Mesenchymal stem cell (in vitro differentiated cells and primary cell): ENCODE measurements at regions not wholly inside any gene's neighbourhood (a gene's known extent, or its start where the extent isn't known, plus 50 kb on each side); places are given as distances from the start of the nearest gene placed in this dataset.

Experiments used
- DNase-seq: peaks from one replicate; pipeline ENCODE4 v3.0.0-alpha.2; 2013
- H2AFZ ChIP-seq: one replicate; pipeline ENCODE4 v1.6.1; 2013; ENCODE audit warnings: low read depth, mild to moderate bottlenecking, control low read depth, inconsistent platforms, low read length, moderate library complexity
- H2AK5ac ChIP-seq: 2 replicates; pipeline ENCODE4 v1.6.1; 2013; ENCODE audit warnings: low read length, moderate library complexity, mild to moderate bottlenecking, inconsistent platforms; ENCODE audit not compliant: severe bottlenecking
- H2BK120ac ChIP-seq: one replicate; pipeline ENCODE4 v1.6.1; 2013; ENCODE audit warnings: low read depth, mild to moderate bottlenecking, inconsistent platforms, low read length, moderate library complexity
- H2BK12ac ChIP-seq, 2 experiments: one replicate each; pipeline ENCODE4 v1.6.1; 2013; ENCODE audit warnings: inconsistent platforms in 2 of 2, low read length in 2 of 2, mild to moderate bottlenecking in 2 of 2, moderate library complexity in 2 of 2, control low read depth in 1 of 2
- H2BK15ac ChIP-seq: one replicate; pipeline ENCODE4 v1.6.1; 2013; ENCODE audit warnings: mild to moderate bottlenecking, low read depth, inconsistent platforms; ENCODE audit not compliant: poor library complexity, severe bottlenecking
- H2BK5ac ChIP-seq: 2 replicates; pipeline ENCODE4 v1.6.1; 2013; ENCODE audit warnings: low read depth, mild to moderate bottlenecking, low read length, control low read depth, inconsistent platforms; ENCODE audit not compliant: poor library complexity, severe bottlenecking
- H3K14ac ChIP-seq, 2 experiments: one replicate each; pipeline ENCODE4 v1.6.1; 2013; ENCODE audit warnings: inconsistent platforms in 2 of 2, low read length in 2 of 2, control low read depth in 1 of 2, mild to moderate bottlenecking in 1 of 2, moderate library complexity in 1 of 2
- H3K18ac ChIP-seq, 2 experiments: one replicate each; pipeline ENCODE4 v1.6.1; 2013; ENCODE audit warnings: inconsistent platforms in 2 of 2, low read length in 2 of 2, control low read depth in 1 of 2, low read depth in 1 of 2, mild to moderate bottlenecking in 1 of 2
- H3K23ac ChIP-seq, 2 experiments: one replicate each; pipeline ENCODE4 v1.6.1; 2013; ENCODE audit warnings: inconsistent platforms in 2 of 2, low read length in 2 of 2, mild to moderate bottlenecking in 2 of 2, moderate library complexity in 2 of 2, control low read depth in 1 of 2
- H3K27ac ChIP-seq: 2 replicates; pipeline ENCODE4 v1.5.1; 2013; ENCODE audit warnings: mild to moderate bottlenecking, moderate library complexity, low read length, control low read depth, inconsistent platforms; ENCODE audit not compliant: poor library complexity, severe bottlenecking
- H3K27me3 ChIP-seq, 2 experiments: 2 replicates each; pipeline versions ENCODE4 v1.6.1 to v1.7.0; 2013; ENCODE audit warnings: low read length in 2 of 2, mild to moderate bottlenecking in 2 of 2, moderate library complexity in 2 of 2, control low read depth in 1 of 2, inconsistent platforms in 1 of 2; ENCODE audit not compliant: control insufficient read depth in 1 of 2, insufficient read depth in 1 of 2
- H3K36me3 ChIP-seq, 2 experiments: 2 replicates each; pipeline versions ENCODE4 v1.6.1 to v1.7.0; 2013; ENCODE audit warnings: low read length in 2 of 2, control low read depth in 1 of 2, inconsistent platforms in 1 of 2, low read depth in 1 of 2, mild to moderate bottlenecking in 1 of 2; ENCODE audit not compliant: insufficient read depth in 2 of 2, control insufficient read depth in 1 of 2
- H3K4ac ChIP-seq, 2 experiments: one replicate each; pipeline ENCODE4 v1.6.1; 2013; ENCODE audit warnings: inconsistent platforms in 2 of 2, low read length in 2 of 2, mild to moderate bottlenecking in 2 of 2, moderate library complexity in 2 of 2, control low read depth in 1 of 2, low read depth in 1 of 2
- H3K4me1 ChIP-seq: 2 replicates; pipeline ENCODE4 v1.6.1; 2013; ENCODE audit warnings: low read depth, low read length, control low read depth; ENCODE audit not compliant: control insufficient read depth, insufficient read depth
- H3K4me2 ChIP-seq: 2 replicates; pipeline ENCODE4 v1.6.1; 2013; ENCODE audit warnings: low read length, mild to moderate bottlenecking, inconsistent platforms; ENCODE audit not compliant: poor library complexity, severe bottlenecking
- H3K4me3 ChIP-seq, 2 experiments: 2 replicates each; pipeline versions ENCODE4 v1.5.1 to v1.7.0; 2013; ENCODE audit warnings: low read length in 2 of 2, mild to moderate bottlenecking in 2 of 2, control low read depth in 1 of 2, low read depth in 1 of 2; ENCODE audit not compliant: insufficient read depth in 1 of 2
- H3K79me1 ChIP-seq: replicated peaks from 2 replicates; pipeline ENCODE4 v1.6.1; 2013; ENCODE audit warnings: mild to moderate bottlenecking, control low read depth, low read length, inconsistent platforms; ENCODE audit not compliant: poor library complexity, severe bottlenecking
- H3K9ac ChIP-seq: 2 replicates; pipeline ENCODE4 v1.7.0; 2013; ENCODE audit warnings: mild to moderate bottlenecking, low read length, moderate library complexity
- H3K9me3 ChIP-seq: 2 replicates; pipeline ENCODE4 v1.7.0; 2013; ENCODE audit warnings: mild to moderate bottlenecking, low read length; ENCODE audit not compliant: control insufficient read depth
- H4K8ac ChIP-seq: one replicate; pipeline ENCODE4 v1.6.1; 2013; ENCODE audit warnings: inconsistent platforms, mild to moderate bottlenecking, low read length, moderate library complexity
- H4K91ac ChIP-seq: one replicate; pipeline ENCODE4 v1.6.1; 2013; ENCODE audit warnings: mild to moderate bottlenecking, low read length, inconsistent platforms
- WGBS: methylation state at CpG from one replicate; pipeline ENCODE4 v1.1.7; 2013; ENCODE audit warnings: mixed read lengths; 5-methylcytosine and 5-hydroxymethylcytosine counted together

DNA sequence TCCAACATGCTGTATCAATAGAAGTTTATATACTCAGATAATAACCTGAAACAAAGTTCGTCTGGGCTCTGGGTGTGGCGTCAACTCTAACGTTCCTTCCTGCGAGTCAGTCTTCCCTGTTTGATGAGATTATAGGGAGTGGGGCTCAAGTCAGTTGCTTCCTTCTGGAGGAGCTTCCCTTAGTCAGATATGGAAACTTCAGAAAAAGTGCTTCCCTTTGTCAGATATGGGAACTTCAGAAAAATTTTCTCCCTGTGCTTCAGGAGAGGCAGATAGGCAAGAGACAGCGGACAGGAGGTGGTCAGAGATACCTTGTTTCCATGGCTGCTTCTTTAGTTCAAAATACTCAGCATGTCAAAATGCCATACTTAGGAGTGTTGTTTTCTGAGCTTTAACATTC, 51.1 kb upstream of the PRDX6 start:
- H3K4me3 ChIP-seq = no peak overlapping the region
- no peaks in the 10 kb centered on the region for H3K36me3 ChIP-seq
- no peak overlapping the region for H3K27ac ChIP-seq
- no peak overlapping the region for H3K14ac ChIP-seq
- no peak overlapping the region for H2BK12ac ChIP-seq
- no peaks in the 10 kb centered on the region for H3K9me3 ChIP-seq
- no peak overlapping the region for H3K23ac ChIP-seq
- no peak overlapping the region for H2BK120ac ChIP-seq
- H3K18ac ChIP-seq = no peak overlapping the region
- H2BK15ac ChIP-seq = no peak overlapping the region
- no peak overlapping the region for H2AFZ ChIP-seq
- no peak overlapping the region for H2BK5ac ChIP-seq
- peaks cover 2% of the 10 kb centered on the region for H3K4me1 ChIP-seq
- no peak overlapping the region for H3K4me2 ChIP-seq
- 74% methylated on average over 5 of the region's 5 CpGs for WGBS
- H2AK5ac ChIP-seq = no peak overlapping the region
- no peak for DNase-seq
- H4K91ac ChIP-seq = no peak overlapping the region
- no peak overlapping the region for H3K9ac ChIP-seq
- no peak overlapping the region for H4K8ac ChIP-seq
- no peak overlapping the region for H3K4ac ChIP-seq
- no peaks in the 10 kb centered on the region for H3K27me3 ChIP-seq
- H3K79me1 ChIP-seq = peaks cover 6% of the 10 kb centered on the region

DNA sequence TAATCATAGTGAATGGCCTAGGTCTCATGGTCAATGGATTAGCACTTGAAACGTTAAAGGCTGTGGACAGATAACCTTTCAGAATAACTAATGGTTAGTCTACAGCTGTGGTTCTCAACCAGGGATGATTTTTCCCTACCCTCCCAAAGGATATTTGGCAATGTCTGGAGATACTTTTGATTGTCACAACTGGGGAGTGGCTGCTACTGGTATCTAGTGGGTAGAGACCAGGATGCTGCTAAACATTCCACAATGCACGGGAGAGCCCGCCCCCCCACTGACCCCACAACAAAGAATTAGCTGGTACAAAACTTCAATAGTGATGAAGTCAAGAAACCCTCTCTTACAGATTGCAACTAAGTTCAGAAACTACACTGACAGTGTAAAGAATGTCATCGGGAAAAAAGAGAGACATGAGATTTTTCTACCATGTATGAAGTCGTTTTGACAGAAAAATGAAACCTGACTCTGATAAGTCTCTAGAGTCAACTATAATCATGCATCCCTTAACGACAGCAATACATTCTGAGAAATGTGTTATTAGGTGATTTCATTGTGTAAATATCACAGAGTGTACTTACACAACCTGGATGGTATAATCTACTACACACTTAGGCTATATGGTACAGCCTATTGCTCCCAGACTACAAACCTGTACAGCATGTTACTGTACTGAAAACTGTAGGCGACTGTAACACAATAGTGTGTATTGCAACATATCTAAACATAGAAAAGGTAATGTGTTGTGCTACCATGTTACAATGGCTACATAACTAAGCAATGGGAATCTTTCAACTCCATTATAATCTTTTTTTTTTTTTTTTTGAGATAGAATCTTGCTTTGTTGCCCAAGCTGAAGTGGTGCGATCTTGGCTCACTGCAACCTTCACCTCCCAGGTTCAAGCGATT, 49.7 kb upstream of the PRDX6 start:
- no peak for DNase-seq
- WGBS = 100% methylated on average over 5 of the region's 9 CpGs
- no peak overlapping the region for H3K4ac ChIP-seq
- H2AK5ac ChIP-seq = no peak overlapping the region
- no peak overlapping the region for H2BK5ac ChIP-seq
- H3K4me2 ChIP-seq = no peak overlapping the region
- no peak overlapping the region for H3K14ac ChIP-seq
- H3K9me3 ChIP-seq = no peaks in the 10 kb centered on the region
- no peak overlapping the region for H3K4me3 ChIP-seq
- no peak overlapping the region for H2BK15ac ChIP-seq
- H4K8ac ChIP-seq = no peak overlapping the region
- H3K18ac ChIP-seq = no peak overlapping the region
- H3K9ac ChIP-seq = no peak overlapping the region
- H3K23ac ChIP-seq = no peak overlapping the region
- H2BK120ac ChIP-seq = no peak overlapping the region
- no peak overlapping the region for H2AFZ ChIP-seq
- no peaks in the 10 kb centered on the region for H3K36me3 ChIP-seq
- peaks cover 6% of the 10 kb centered on the region for H3K79me1 ChIP-seq
- peaks cover 4% of the 10 kb centered on the region for H3K4me1 ChIP-seq
- H3K27me3 ChIP-seq = no peaks in the 10 kb centered on the region
- no peak overlapping the region for H2BK12ac ChIP-seq
- no peak overlapping the region for H4K91ac ChIP-seq
- no peak overlapping the region for H3K27ac ChIP-seq
